GM12878 (cell line): ENCODE measurements at regions not wholly inside any gene's neighbourhood (a gene's known extent, or its start where the extent isn't known, plus 50 kb on each side); places are given as distances from the start of the nearest gene placed in this dataset.

Experiments
- ATAC-seq: fragments of 200-7000 bp; cut with Tn5 transposase; 3 replicates; pipeline ENCODE4 v1.9.1; 2020; ENCODE audit warnings: mild to moderate bottlenecking, moderate library complexity
- BruUV-seq: library from RNA; stranded (reverse); fragments of 400-500 nt; replicated peaks from 2 replicates; lab custom pipeline; 2021; lab: Mats Ljungman, UMichigan
- CTCF ChIA-PET: fragments of 300-600 bp; sonication (Branson Sonifier 250); formaldehyde crosslinking; extraction: SDS; loops from one replicate; lab custom pipeline; 2021; ENCODE audit warnings: inconsistent platforms; lab: Yijun Ruan, JAX
- POLR2A ChIA-PET: fragments of 350-600 bp; formaldehyde crosslinking; extraction: SDS; loops from one replicate; lab custom pipeline; 2021; ENCODE audit warnings: inconsistent platforms; lab: Charles Lee
- RAD21 ChIA-PET: fragments of 300-600 bp; sonication (Branson Sonifier 250); formaldehyde crosslinking; loops from one replicate; lab custom pipeline; 2023; ENCODE audit warnings: antibody characterized with exemption; ENCODE audit not compliant: unreplicated experiment; lab: Charles Lee
- SMC1A ChIA-PET: fragments of 300-600 bp; sonication (Branson Sonifier 250); formaldehyde crosslinking; loops from one replicate; lab custom pipeline; 2023; ENCODE audit not compliant: unreplicated experiment, uncharacterized antibody; lab: Charles Lee
- DNase-seq: peaks from one replicate; pipeline ENCODE4 v3.0.0-alpha.2; 2011; ENCODE audit warnings: low read depth, low spot score
- FAIRE-seq: peaks from 3 replicates; lab custom pipeline; 2011; peaks lifted over from hg19 to GRCh38; lab: Jason Lieb, UNC
- H2AFZ ChIP-seq: 2 replicates; pipeline ENCODE4 v1.6.0; 2011; ENCODE audit warnings: low read depth, low read length, control low read depth; ENCODE audit not compliant: control insufficient read depth
- H3K27ac ChIP-seq: 2 replicates; pipeline ENCODE4 v1.5.1; 2011; ENCODE audit warnings: control low read depth; ENCODE audit not compliant: control insufficient read depth, insufficient read depth
- H3K27me3 ChIP-seq, 2 experiments: replicated peaks in 1 of 2; 2 replicates each; pipeline versions ENCODE4 v1.6.0 to v1.6.1; 2011; ENCODE audit warnings: low read length in 1 of 2; ENCODE audit not compliant: control insufficient read depth in 2 of 2, insufficient read depth in 2 of 2
- H3K36me3 ChIP-seq, 2 experiments: 2 replicates each; pipeline ENCODE4 v1.5.1; 2011; ENCODE audit warnings: low read length in 1 of 2; ENCODE audit not compliant: control insufficient read depth in 2 of 2, insufficient read depth in 2 of 2
- H3K4me1 ChIP-seq: 2 replicates; pipeline ENCODE4 v1.6.1; 2011; ENCODE audit warnings: mild to moderate bottlenecking, low read length, moderate library complexity, mixed read lengths; ENCODE audit not compliant: control insufficient read depth, insufficient read depth
- H3K4me2 ChIP-seq: 2 replicates; pipeline ENCODE4 v1.6.0; 2011; ENCODE audit warnings: control low read depth; ENCODE audit not compliant: control insufficient read depth, insufficient read depth
- H3K4me3 ChIP-seq: fragments of 200-600 bp; sonication (generic); 2 replicates; pipeline ENCODE4 v1.5.1; 2016
- H3K79me2 ChIP-seq: 2 replicates; pipeline ENCODE4 v1.6.0; 2011; ENCODE audit warnings: low read length; ENCODE audit not compliant: control insufficient read depth, insufficient read depth
- H3K9ac ChIP-seq: 2 replicates; pipeline ENCODE4 v1.8.0; 2011; ENCODE audit warnings: low read length, control low read depth, mixed read lengths; ENCODE audit not compliant: control insufficient read depth, insufficient read depth
- H3K9me3 ChIP-seq: replicated peaks from 3 replicates; pipeline ENCODE4 v1.5.1; 2011; ENCODE audit warnings: mild to moderate bottlenecking, low read length; ENCODE audit not compliant: control insufficient read depth, insufficient read depth
- H4K20me1 ChIP-seq: 2 replicates; pipeline ENCODE4 v1.6.0; 2011; ENCODE audit not compliant: control insufficient read depth, insufficient read depth
- CTCF ChIP-seq, 3 experiments: IDR thresholded peaks in 2 of 3; conservative IDR thresholded peaks in 1 of 3; 2 replicates each; pipeline ENCODE4 v1.5.1; 2011; ENCODE audit warnings: low read depth in 3 of 3, low read length in 3 of 3, mild to moderate bottlenecking in 3 of 3, control low read depth in 2 of 3, moderate library complexity in 2 of 3, inconsistent platforms in 1 of 3, mixed read lengths in 1 of 3; ENCODE audit not compliant: control insufficient read depth in 2 of 3, insufficient read depth in 1 of 3; ENCODE audit errors: extremely low read depth in 1 of 3
- IKZF2 ChIP-seq, 2 experiments: fragments of 450-650 bp; IDR thresholded peaks; 2 replicates each; pipeline ENCODE4 v1.6.1; 2017; ENCODE audit warnings: mild to moderate bottlenecking in 2 of 2, moderate library complexity in 2 of 2
- MEF2A ChIP-seq: IDR thresholded peaks from 2 replicates; pipeline ENCODE4 v1.6.1; 2011; ENCODE audit warnings: low read depth, mild to moderate bottlenecking, low read length, moderate library complexity; ENCODE audit not compliant: insufficient read depth
- NR2F1 ChIP-seq: fragments of 450-650 bp; conservative IDR thresholded peaks from 2 replicates; pipeline ENCODE4 v1.6.1; 2017; ENCODE audit warnings: mild to moderate bottlenecking
- PML ChIP-seq: IDR thresholded peaks from 2 replicates; pipeline ENCODE4 v1.6.1; 2012; ENCODE audit warnings: low read length, inconsistent platforms
- RAD51 ChIP-seq: fragments of 450-650 bp; IDR thresholded peaks from 2 replicates; pipeline ENCODE4 v1.6.1; 2016; ENCODE audit warnings: moderate library complexity, mild to moderate bottlenecking, inconsistent platforms
- RELA ChIP-seq: fragments of 450-650 bp; IDR thresholded peaks from 2 replicates; pipeline ENCODE4 v1.8.0; 2014; ENCODE audit warnings: borderline replicate concordance; ENCODE audit not compliant: partially characterized antibody
- SPI1 ChIP-seq: IDR thresholded peaks from 2 replicates; pipeline ENCODE4 v1.6.1; 2011; ENCODE audit warnings: low read depth, mild to moderate bottlenecking, low read length, moderate library complexity, borderline replicate concordance; ENCODE audit not compliant: insufficient read depth
- SREBF1 ChIP-seq: IDR thresholded peaks from 2 replicates; pipeline ENCODE4 v1.6.1; 2012; ENCODE audit warnings: mild to moderate bottlenecking, low read length
- STAT1 ChIP-seq: fragments of 450-650 bp; conservative IDR thresholded peaks from 2 replicates; pipeline ENCODE4 v1.6.1; 2014; ENCODE audit warnings: antibody characterized with exemption, mild to moderate bottlenecking
- TAF1 ChIP-seq: IDR thresholded peaks from 2 replicates; pipeline ENCODE4 v1.6.1; 2011; ENCODE audit warnings: mild to moderate bottlenecking, low read depth, low read length, borderline replicate concordance
- TCF12 ChIP-seq: IDR thresholded peaks from 2 replicates; pipeline ENCODE4 v1.6.1; 2011; ENCODE audit warnings: low read depth, mild to moderate bottlenecking, low read length
- USF1 ChIP-seq: IDR thresholded peaks from 2 replicates; pipeline ENCODE4 v1.6.1; 2011; ENCODE audit warnings: borderline replicate concordance, low read depth, mild to moderate bottlenecking, moderate library complexity, mixed read lengths, low read length; ENCODE audit not compliant: insufficient read depth; ENCODE audit errors: extremely low read length
- ZBTB40 ChIP-seq: fragments of 450-650 bp; IDR thresholded peaks from 2 replicates; pipeline ENCODE4 v1.6.1; 2016; ENCODE audit warnings: mild to moderate bottlenecking, moderate library complexity, borderline replicate concordance
- ZNF24 ChIP-seq: fragments of 450-650 bp; IDR thresholded peaks from 2 replicates; pipeline ENCODE4 v1.6.1; 2017; ENCODE audit warnings: antibody characterized with exemption, mild to moderate bottlenecking
- WGBS: methylation state at CpG from one replicate; pipeline ENCODE4 v1.1.6; 2016; ENCODE audit warnings: low lambda C conversion rate; ENCODE audit not compliant: insufficient replicate concordance, insufficient coverage; ENCODE audit errors: missing lambda C conversion rate; 5-methylcytosine and 5-hydroxymethylcytosine counted together
- in situ Hi-C: fragments of 300-500 bp; cut with MboI; formaldehyde crosslinking; loops from 9 replicates; pipeline ENCODE4 v1.14.3; 2018; ENCODE audit warnings: mixed read lengths
- intact Hi-C: fragments of 100-400 bp; cut with micrococcal nuclease; formaldehyde crosslinking; loops from one replicate; pipeline ENCODE4 v1.14.2; 2022; ENCODE audit not compliant: unreplicated experiment

GRCh38 chr2:45299361-45299760 lies 290.1 kb upstream of the SIX2 start (continued):
- TF ChIP-seq PML = no peak

- 65% methylated on average over 5 of the region's 5 CpGs for WGBS
- Histone ChIP-seq H4K20me1 (no peaks in the 10 kb centered on the region), H3K27me3 (no peaks in the 10 kb centered on the region), H3K36me3 (no peaks in the 10 kb centered on the region), H2AFZ (no peak overlapping the region), H3K27ac (no peak overlapping the region), H3K9ac (no peak overlapping the region), H3K4me3 (no peak overlapping the region), H3K9me3 (no peaks in the 10 kb centered on the region), H3K4me2 (no peak overlapping the region), H3K4me1 (peaks cover 9% of the 10 kb centered on the region), H3K79me2 (no peaks in the 10 kb centered on the region)
- ChIA-PET CTCF (interaction anchor here (0.9 kb wide), 1 partner anchor 9 kb away, joined by 3 read pairs; no protein-coding TSS in a partner anchor), RAD21 (no interaction called here), SMC1A (interaction anchor here (1.2 to 1.3 kb wide), 2 partner anchors 13 to 16 kb away, joined by 3 read pairs; no protein-coding TSS in a partner anchor), POLR2A (no interaction called here)
- FAIRE-seq (no peak), ATAC-seq (no peak), DNase-seq (no peak)
- intact Hi-C loops = loop anchor here (10.0 kb wide), 1 partner anchor 202 kb away; no protein-coding TSS in a partner anchor
- in situ Hi-C loops = no loop called here
- no TSS peak for BruUV-seq
- no peak for TF ChIP-seq RAD51
- TF ChIP-seq SREBF1 = no peak
- no peak for TF ChIP-seq MEF2A
- TF ChIP-seq RELA = no peak
- TF ChIP-seq TAF1 = no peak
- no peak for TF ChIP-seq NR2F1
- TF ChIP-seq USF1 = no peak
- no peak for TF ChIP-seq IKZF2 (IDR thresholded peaks at IDR 0.05)
- TF ChIP-seq CTCF (IDR thresholded peaks at IDR 0.05 in 2 of 3, conservative IDR thresholded peaks at IDR 0.05 in 1 of 3; ENCODE audit: control insufficient read depth in 2 of 3, extremely low read depth in 1 of 3, insufficient read depth in 1 of 3, low read depth in 3 of 3, low read length in 3 of 3) = no peak
- no peak for TF ChIP-seq STAT1
- TF ChIP-seq ZNF24 = no peak
- TF ChIP-seq ZBTB40 = no peak
- TF ChIP-seq TCF12 = no peak
- TF ChIP-seq SPI1 = no peak
These were observed 283.9 kb upstream of the SIX2 start for GRCh38 chr2:45293182-45293581.
